Gastroesophageal sphincter (tissue), 3 donors: ENCODE measurements at regions not wholly inside any gene's neighbourhood (a gene's known extent, or its start where the extent isn't known, plus 50 kb on each side); places are given as distances from the start of the nearest gene placed in this dataset.

Experiments
- EP300 ChIP-seq: sonication (generic); formaldehyde crosslinking; IDR thresholded peaks from one replicate; pipeline ENCODE4 v1.6.1; 2017; ENCODE audit warnings: antibody characterized with exemption, mild to moderate bottlenecking
- POLR2A ChIP-seq, 2 donors: fragments of 450-650 bp; IDR thresholded peaks; one replicate each; pipeline ENCODE4 v1.6.1; 2017; ENCODE audit warnings: antibody characterized with exemption in 2 of 2, mild to moderate bottlenecking in 2 of 2, moderate library complexity in 1 of 2
- POLR2AphosphoS5 ChIP-seq: sonication (generic); formaldehyde crosslinking; IDR thresholded peaks from one replicate; pipeline ENCODE4 v1.6.1; 2017; ENCODE audit warnings: antibody characterized with exemption
- TF ChIP-seq, protein P1 (sequence below), 4 experiments: fragments of 200-600 bp in 2 of 4; fragments of 450-650 bp in 2 of 4; sonication (generic) in 1 of 4; IDR thresholded peaks; one replicate each; pipeline ENCODE4 v1.5.1; 2017 to 2019; ENCODE audit warnings: antibody characterized with exemption in 4 of 4, mild to moderate bottlenecking in 2 of 4, moderate library complexity in 2 of 4

DNA sequence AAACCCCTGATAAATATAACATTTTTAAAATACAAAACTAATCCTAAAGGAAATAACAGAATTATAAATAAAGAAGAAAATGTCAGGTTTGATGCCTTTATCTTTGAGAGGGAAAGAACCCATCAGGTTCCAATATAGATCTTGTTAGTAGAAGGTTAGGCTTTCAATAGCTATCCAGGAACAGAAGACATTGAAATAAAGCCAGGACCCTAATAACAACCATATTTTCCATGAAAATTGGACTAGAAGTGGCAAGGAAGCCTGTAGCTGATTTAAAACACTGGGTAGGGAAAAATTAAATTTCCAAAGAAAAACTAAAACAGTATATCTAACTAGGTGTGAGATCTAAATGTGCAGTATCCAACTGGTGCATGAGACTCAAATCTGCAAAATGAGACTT is 185.2 kb upstream of the STXBP5 start:
- TF ChIP-seq POLR2A (IDR thresholded peaks at IDR 0.05) (no peak), EP300 (no peak), POLR2AphosphoS5 (no peak)
- TF ChIP-seq, protein P1, sequence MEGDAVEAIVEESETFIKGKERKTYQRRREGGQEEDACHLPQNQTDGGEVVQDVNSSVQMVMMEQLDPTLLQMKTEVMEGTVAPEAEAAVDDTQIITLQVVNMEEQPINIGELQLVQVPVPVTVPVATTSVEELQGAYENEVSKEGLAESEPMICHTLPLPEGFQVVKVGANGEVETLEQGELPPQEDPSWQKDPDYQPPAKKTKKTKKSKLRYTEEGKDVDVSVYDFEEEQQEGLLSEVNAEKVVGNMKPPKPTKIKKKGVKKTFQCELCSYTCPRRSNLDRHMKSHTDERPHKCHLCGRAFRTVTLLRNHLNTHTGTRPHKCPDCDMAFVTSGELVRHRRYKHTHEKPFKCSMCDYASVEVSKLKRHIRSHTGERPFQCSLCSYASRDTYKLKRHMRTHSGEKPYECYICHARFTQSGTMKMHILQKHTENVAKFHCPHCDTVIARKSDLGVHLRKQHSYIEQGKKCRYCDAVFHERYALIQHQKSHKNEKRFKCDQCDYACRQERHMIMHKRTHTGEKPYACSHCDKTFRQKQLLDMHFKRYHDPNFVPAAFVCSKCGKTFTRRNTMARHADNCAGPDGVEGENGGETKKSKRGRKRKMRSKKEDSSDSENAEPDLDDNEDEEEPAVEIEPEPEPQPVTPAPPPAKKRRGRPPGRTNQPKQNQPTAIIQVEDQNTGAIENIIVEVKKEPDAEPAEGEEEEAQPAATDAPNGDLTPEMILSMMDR (IDR thresholded peaks at IDR 0.05) = no peak
